GM12878 (cell line): ENCODE measurements at regions not wholly inside any gene's neighbourhood (a gene's known extent, or its start where the extent isn't known, plus 50 kb on each side); places are given as distances from the start of the nearest gene placed in this dataset.

Experiments
- ATAC-seq: fragments of 200-7000 bp; cut with Tn5 transposase; 3 replicates; pipeline ENCODE4 v1.9.1; 2020; ENCODE audit warnings: mild to moderate bottlenecking, moderate library complexity
- BruUV-seq: library from RNA; stranded (reverse); fragments of 400-500 nt; replicated peaks from 2 replicates; lab custom pipeline; 2021; lab: Mats Ljungman, UMichigan
- CTCF ChIA-PET: fragments of 300-600 bp; sonication (Branson Sonifier 250); formaldehyde crosslinking; extraction: SDS; loops from one replicate; lab custom pipeline; 2021; ENCODE audit warnings: inconsistent platforms; lab: Yijun Ruan, JAX
- POLR2A ChIA-PET: fragments of 350-600 bp; formaldehyde crosslinking; extraction: SDS; loops from one replicate; lab custom pipeline; 2021; ENCODE audit warnings: inconsistent platforms; lab: Charles Lee
- RAD21 ChIA-PET: fragments of 300-600 bp; sonication (Branson Sonifier 250); formaldehyde crosslinking; loops from one replicate; lab custom pipeline; 2023; ENCODE audit warnings: antibody characterized with exemption; ENCODE audit not compliant: unreplicated experiment; lab: Charles Lee
- SMC1A ChIA-PET: fragments of 300-600 bp; sonication (Branson Sonifier 250); formaldehyde crosslinking; loops from one replicate; lab custom pipeline; 2023; ENCODE audit not compliant: unreplicated experiment, uncharacterized antibody; lab: Charles Lee
- DNase-seq: peaks from one replicate; pipeline ENCODE4 v3.0.0-alpha.2; 2011; ENCODE audit warnings: low read depth, low spot score
- FAIRE-seq: peaks from 3 replicates; lab custom pipeline; 2011; peaks lifted over from hg19 to GRCh38; lab: Jason Lieb, UNC
- H2AFZ ChIP-seq: 2 replicates; pipeline ENCODE4 v1.6.0; 2011; ENCODE audit warnings: low read depth, low read length, control low read depth; ENCODE audit not compliant: control insufficient read depth
- H3K27ac ChIP-seq: 2 replicates; pipeline ENCODE4 v1.5.1; 2011; ENCODE audit warnings: control low read depth; ENCODE audit not compliant: control insufficient read depth, insufficient read depth
- H3K27me3 ChIP-seq, 2 experiments: replicated peaks in 1 of 2; 2 replicates each; pipeline versions ENCODE4 v1.6.0 to v1.6.1; 2011; ENCODE audit warnings: low read length in 1 of 2; ENCODE audit not compliant: control insufficient read depth in 2 of 2, insufficient read depth in 2 of 2
- H3K36me3 ChIP-seq, 2 experiments: 2 replicates each; pipeline ENCODE4 v1.5.1; 2011; ENCODE audit warnings: low read length in 1 of 2; ENCODE audit not compliant: control insufficient read depth in 2 of 2, insufficient read depth in 2 of 2
- H3K4me1 ChIP-seq: 2 replicates; pipeline ENCODE4 v1.6.1; 2011; ENCODE audit warnings: mild to moderate bottlenecking, low read length, moderate library complexity, mixed read lengths; ENCODE audit not compliant: control insufficient read depth, insufficient read depth
- H3K4me2 ChIP-seq: 2 replicates; pipeline ENCODE4 v1.6.0; 2011; ENCODE audit warnings: control low read depth; ENCODE audit not compliant: control insufficient read depth, insufficient read depth
- H3K4me3 ChIP-seq: fragments of 200-600 bp; sonication (generic); 2 replicates; pipeline ENCODE4 v1.5.1; 2016
- H3K79me2 ChIP-seq: 2 replicates; pipeline ENCODE4 v1.6.0; 2011; ENCODE audit warnings: low read length; ENCODE audit not compliant: control insufficient read depth, insufficient read depth
- H3K9ac ChIP-seq: 2 replicates; pipeline ENCODE4 v1.8.0; 2011; ENCODE audit warnings: low read length, control low read depth, mixed read lengths; ENCODE audit not compliant: control insufficient read depth, insufficient read depth
- H3K9me3 ChIP-seq: replicated peaks from 3 replicates; pipeline ENCODE4 v1.5.1; 2011; ENCODE audit warnings: mild to moderate bottlenecking, low read length; ENCODE audit not compliant: control insufficient read depth, insufficient read depth
- H4K20me1 ChIP-seq: 2 replicates; pipeline ENCODE4 v1.6.0; 2011; ENCODE audit not compliant: control insufficient read depth, insufficient read depth
- BHLHE40 ChIP-seq, 2 experiments: fragments of 450-650 bp in 1 of 2; IDR thresholded peaks; 2 replicates each; pipeline ENCODE4 v1.6.1; 2011 to 2017; ENCODE audit warnings: low read depth in 2 of 2, borderline replicate concordance in 1 of 2, improper control_type of control experiment in 1 of 2, low read length in 1 of 2, mild to moderate bottlenecking in 1 of 2
- EED ChIP-seq: sonication (generic); IDR thresholded peaks from 2 replicates; pipeline ENCODE4 v1.6.1; 2016; ENCODE audit warnings: antibody characterized with exemption, low read depth
- ETV6 ChIP-seq, 2 experiments: fragments of 450-650 bp in 1 of 2; IDR thresholded peaks in 1 of 2; conservative IDR thresholded peaks in 1 of 2; 2 replicates each; pipeline ENCODE4 v1.6.1; 2014; ENCODE audit warnings: antibody characterized with exemption in 1 of 2, borderline replicate concordance in 1 of 2, low read depth in 1 of 2, mild to moderate bottlenecking in 1 of 2, moderate library complexity in 1 of 2
- HDGF ChIP-seq: fragments of 450-650 bp; IDR thresholded peaks from 2 replicates; pipeline ENCODE4 v1.6.1; 2016; ENCODE audit warnings: antibody characterized with exemption
- IKZF2 ChIP-seq, 2 experiments: fragments of 450-650 bp; IDR thresholded peaks; 2 replicates each; pipeline ENCODE4 v1.6.1; 2017; ENCODE audit warnings: mild to moderate bottlenecking in 2 of 2, moderate library complexity in 2 of 2
- KLF5 ChIP-seq: fragments of 450-650 bp; IDR thresholded peaks from 2 replicates; pipeline ENCODE4 v1.6.1; 2014; ENCODE audit warnings: mild to moderate bottlenecking; ENCODE audit not compliant: partially characterized antibody
- POLR2A ChIP-seq: IDR thresholded peaks from 2 replicates; pipeline ENCODE4 v1.6.1; 2011; ENCODE audit warnings: low read depth, mild to moderate bottlenecking, low read length
- TCF3 ChIP-seq: IDR thresholded peaks from 2 replicates; pipeline ENCODE4 v1.6.1; 2012; ENCODE audit warnings: low read depth, mild to moderate bottlenecking, low read length, borderline replicate concordance; ENCODE audit not compliant: insufficient read depth
- ZSCAN29 ChIP-seq: fragments of 450-650 bp; IDR thresholded peaks from 2 replicates; pipeline ENCODE4 v1.6.1; 2017; ENCODE audit warnings: mild to moderate bottlenecking, moderate library complexity
- WGBS: methylation state at CpG from one replicate; pipeline ENCODE4 v1.1.6; 2016; ENCODE audit warnings: low lambda C conversion rate; ENCODE audit not compliant: insufficient replicate concordance, insufficient coverage; ENCODE audit errors: missing lambda C conversion rate; 5-methylcytosine and 5-hydroxymethylcytosine counted together
- in situ Hi-C: fragments of 300-500 bp; cut with MboI; formaldehyde crosslinking; loops from 9 replicates; pipeline ENCODE4 v1.14.3; 2018; ENCODE audit warnings: mixed read lengths
- intact Hi-C: fragments of 100-400 bp; cut with micrococcal nuclease; formaldehyde crosslinking; loops from one replicate; pipeline ENCODE4 v1.14.2; 2022; ENCODE audit not compliant: unreplicated experiment
- TF ChIP-seq, protein P1 (sequence below): IDR thresholded peaks from 2 replicates; pipeline ENCODE4 v1.6.1; 2012; ENCODE audit warnings: mild to moderate bottlenecking, low read depth, low read length

DNA sequence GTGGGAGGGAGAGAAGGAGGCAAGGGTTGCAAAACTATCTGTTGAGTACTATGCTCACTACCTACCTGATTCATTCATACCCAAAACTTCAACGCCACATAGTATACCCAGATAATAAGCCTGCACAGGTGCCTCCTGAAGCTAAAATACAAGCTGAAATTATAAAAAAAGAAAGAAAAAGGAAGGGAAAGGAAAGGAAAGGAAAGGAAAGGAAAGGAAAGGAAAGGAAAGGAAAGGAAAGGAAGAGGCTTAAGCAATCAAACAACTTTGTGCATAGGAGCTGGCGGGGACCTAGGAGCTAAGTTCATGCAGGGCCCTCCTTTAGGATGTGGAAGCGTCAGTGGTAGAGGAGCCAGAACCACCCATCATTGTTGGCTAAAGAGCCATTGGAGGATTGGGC is 108.9 kb upstream of the SYNDIG1 start:
- FAIRE-seq: no peak
- Histone ChIP-seq H3K4me3 (no peak overlapping the region), H3K27ac (no peak overlapping the region), H3K36me3 (no peaks in the 10 kb centered on the region), H3K79me2 (no peaks in the 10 kb centered on the region), H3K9ac (no peak overlapping the region), H3K27me3 (no peaks in the 10 kb centered on the region), H4K20me1 (no peaks in the 10 kb centered on the region), H2AFZ (no peak overlapping the region), H3K4me2 (no peak overlapping the region), H3K9me3 (no peaks in the 10 kb centered on the region; the same call in 2 of the 3 replicates), H3K4me1 (no peaks in the 10 kb centered on the region)
- ChIA-PET POLR2A (no interaction called here), RAD21 (no interaction called here), CTCF (no interaction called here), SMC1A (no interaction called here)
- BruUV-seq: no TSS peak
- ATAC-seq: no peak
- TF ChIP-seq ETV6 (conservative IDR thresholded peaks at IDR 0.05 in 1 of 2, IDR thresholded peaks at IDR 0.05 in 1 of 2; ENCODE audit: borderline replicate concordance in 1 of 2, low read depth in 1 of 2) (no peak), KLF5 (no peak), BHLHE40 (IDR thresholded peaks at IDR 0.05; ENCODE audit: borderline replicate concordance in 1 of 2, low read depth in 2 of 2, low read length in 1 of 2) (no peak), HDGF (no peak), POLR2A (no peak), IKZF2 (IDR thresholded peaks at IDR 0.05) (no peak), ZSCAN29 (no peak), TCF3 (no peak), EED (no peak)
- TF ChIP-seq, protein P1, sequence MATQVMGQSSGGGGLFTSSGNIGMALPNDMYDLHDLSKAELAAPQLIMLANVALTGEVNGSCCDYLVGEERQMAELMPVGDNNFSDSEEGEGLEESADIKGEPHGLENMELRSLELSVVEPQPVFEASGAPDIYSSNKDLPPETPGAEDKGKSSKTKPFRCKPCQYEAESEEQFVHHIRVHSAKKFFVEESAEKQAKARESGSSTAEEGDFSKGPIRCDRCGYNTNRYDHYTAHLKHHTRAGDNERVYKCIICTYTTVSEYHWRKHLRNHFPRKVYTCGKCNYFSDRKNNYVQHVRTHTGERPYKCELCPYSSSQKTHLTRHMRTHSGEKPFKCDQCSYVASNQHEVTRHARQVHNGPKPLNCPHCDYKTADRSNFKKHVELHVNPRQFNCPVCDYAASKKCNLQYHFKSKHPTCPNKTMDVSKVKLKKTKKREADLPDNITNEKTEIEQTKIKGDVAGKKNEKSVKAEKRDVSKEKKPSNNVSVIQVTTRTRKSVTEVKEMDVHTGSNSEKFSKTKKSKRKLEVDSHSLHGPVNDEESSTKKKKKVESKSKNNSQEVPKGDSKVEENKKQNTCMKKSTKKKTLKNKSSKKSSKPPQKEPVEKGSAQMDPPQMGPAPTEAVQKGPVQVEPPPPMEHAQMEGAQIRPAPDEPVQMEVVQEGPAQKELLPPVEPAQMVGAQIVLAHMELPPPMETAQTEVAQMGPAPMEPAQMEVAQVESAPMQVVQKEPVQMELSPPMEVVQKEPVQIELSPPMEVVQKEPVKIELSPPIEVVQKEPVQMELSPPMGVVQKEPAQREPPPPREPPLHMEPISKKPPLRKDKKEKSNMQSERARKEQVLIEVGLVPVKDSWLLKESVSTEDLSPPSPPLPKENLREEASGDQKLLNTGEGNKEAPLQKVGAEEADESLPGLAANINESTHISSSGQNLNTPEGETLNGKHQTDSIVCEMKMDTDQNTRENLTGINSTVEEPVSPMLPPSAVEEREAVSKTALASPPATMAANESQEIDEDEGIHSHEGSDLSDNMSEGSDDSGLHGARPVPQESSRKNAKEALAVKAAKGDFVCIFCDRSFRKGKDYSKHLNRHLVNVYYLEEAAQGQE: no peak
- 26% methylated on average over 3 of the region's 3 CpGs for WGBS
- no peak for DNase-seq
- in situ Hi-C loops: no loop called here
- intact Hi-C loops: no loop called here
